Left hindlimb (tissue), 1 donor: ENCODE measurements at regions not wholly inside any gene's neighbourhood (a gene's known extent, or its start where the extent isn't known, plus 50 kb on each side); places are given as distances from the start of the nearest gene placed in this dataset.

Experiments used
- DNase-seq: peaks from one replicate; pipeline ENCODE4 v3.0.0-alpha.2; 2018

DNA sequence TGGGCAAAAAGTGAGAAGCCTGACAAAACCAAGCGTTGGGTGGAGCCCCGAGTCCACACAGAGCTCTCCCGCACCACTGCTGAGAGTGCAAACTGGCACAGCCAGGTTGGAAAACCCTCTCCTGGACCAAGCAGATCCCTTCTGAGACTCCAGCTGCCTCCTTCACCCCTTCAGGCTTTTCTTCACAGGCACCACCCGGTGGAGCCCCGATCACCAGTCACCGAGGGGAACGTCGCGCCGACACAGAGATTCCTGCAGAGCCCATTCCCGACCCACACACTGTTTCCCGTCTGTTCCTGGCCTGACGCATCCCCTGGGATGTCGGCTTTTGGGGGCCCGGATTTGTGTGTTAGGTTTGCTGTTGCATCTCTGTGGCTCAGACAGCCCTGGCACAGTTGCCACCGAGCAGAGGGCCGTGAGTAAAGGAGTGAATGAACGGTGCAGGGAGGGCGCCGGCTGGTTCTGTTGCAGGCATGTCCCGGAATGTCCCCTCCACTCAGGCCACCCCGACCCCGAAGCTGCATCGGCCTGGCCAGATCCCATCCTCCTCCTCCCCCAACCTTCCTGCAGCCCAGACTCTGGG is 51.0 kb upstream of the INPP5A start:
- DNase-seq = no peak

DNA sequence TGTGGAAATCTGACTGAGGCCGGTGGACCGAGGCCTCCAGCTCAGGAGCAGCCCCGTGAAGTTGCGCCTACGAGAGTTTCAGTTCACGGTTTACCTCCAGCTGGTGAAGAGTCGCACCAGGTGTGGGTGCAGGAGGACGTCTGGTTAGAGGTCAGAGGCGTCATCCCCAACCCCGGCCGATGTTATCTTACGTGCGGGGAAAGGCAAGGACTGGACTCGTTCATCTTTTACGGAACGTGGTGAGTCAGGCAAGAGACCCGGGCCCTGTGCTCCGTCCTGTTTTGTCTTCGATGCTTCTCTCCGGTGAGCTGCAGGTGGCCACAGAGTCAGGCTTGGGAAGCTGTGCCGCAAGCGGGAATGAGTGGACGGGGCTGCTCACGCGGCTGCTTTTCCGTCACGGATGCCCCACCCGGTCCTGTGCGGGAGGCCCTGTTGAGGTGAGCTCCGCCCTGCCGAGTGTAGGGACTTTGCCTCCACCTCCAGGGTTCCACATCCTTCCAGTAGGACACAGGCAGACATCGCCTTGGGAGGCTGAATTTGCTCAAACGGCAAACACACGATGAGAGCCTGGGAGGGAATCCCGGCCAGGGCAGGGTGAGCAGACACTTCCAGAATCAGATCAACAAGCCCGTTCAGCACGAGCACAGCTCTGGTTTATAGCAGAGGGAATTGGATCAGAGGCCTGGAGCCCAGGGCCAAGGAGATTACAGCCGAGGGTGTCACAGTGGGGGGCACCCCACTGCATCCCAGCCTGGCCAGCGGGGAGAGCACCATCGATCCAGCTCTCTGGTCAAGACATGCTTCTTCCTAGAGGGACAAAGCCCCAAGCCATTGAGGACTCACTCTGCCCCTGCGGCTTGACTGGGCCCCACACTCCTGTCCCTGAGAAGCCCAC is 50.1 kb upstream of the INPP5A start:
- DNase-seq = no peak
